HG03432 (cell line): ENCODE measurements at regions not wholly inside any gene's neighbourhood (a gene's known extent, or its start where the extent isn't known, plus 50 kb on each side); places are given as distances from the start of the nearest gene placed in this dataset.
"Not testable (repeated sequence)": the region's sequence is repeated elsewhere in the genome, so short reads cannot be mapped to it uniquely, and the experiment has no call there.

Experiments used
- ATAC-seq: cut with Tn5 transposase; IDR thresholded peaks from one replicate; pipeline ENCODE4 v1.9.1; 2021; ENCODE audit warnings: mild to moderate bottlenecking, moderate library complexity; ENCODE audit not compliant: unreplicated experiment

DNA sequence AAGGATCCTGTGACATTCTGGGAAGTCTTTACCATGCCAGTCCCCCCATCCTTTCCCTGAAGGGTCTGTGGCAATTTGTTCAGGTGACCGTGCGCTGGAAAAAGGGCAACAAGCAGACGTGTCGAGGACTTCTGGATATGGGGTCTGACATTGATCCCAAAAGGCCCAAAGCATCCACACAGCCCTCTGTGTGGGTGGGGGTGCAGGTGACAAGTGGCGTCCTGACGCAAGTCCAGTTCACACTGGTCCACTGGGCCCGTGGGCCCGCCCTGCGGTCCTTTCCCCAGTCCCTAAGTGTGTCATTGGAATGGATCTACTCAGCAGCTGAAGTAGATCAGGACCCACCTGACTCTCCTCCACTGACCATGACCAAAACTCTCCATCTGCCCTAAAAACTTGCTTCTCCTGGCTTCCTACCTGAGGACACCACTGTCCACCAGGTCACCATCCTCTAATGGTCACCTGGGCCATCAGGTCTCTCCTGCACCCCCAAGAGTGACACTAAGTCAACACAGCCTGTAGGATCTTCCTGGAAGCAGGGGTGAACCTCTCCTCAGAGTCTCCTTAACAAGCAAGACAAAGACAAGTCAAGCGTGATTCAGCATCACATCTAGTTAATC is 85.6 kb upstream of the SLC66A3 start:
- no peak for ATAC-seq

DNA sequence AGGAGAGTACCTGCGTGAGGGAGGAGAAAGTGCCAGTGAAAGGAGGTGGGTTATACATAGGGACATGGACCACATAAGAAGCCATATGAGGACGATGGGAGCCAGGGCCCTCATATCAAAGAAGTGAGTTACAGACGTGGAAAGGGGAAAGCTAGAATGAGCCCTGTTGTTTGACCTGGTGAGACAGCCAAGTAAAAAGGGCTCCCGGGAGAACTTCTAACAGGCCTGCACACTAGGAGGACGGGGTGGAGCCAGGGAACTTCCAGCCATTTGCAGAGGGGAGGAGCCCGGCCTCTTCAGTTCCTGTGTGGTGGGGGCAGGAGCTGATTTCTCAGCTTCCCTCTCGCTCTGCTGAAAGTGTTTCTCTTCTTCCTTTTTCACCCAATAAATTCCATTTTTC is 84.1 kb upstream of the SLC66A3 start:
- no peak for ATAC-seq

DNA sequence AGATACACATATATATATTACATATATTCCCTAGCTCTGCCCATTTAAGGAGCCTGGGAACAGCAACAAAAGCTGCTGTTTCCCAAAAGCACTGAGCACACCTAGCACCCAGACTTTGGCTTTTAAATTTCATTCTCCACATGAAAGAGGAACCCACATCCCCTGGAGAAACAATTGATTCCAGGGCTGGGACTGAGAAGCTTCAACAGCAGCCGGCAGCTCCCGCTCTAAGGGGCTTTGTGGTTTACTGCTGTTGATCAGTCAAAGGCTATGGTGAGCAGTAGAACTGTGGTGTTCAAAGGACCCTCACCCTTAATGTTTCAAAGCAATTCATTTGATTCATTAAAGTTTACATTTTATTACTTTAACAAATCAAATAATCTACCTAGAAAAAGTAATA is 83.3 kb upstream of the SLC66A3 start:
- no peak for ATAC-seq

DNA sequence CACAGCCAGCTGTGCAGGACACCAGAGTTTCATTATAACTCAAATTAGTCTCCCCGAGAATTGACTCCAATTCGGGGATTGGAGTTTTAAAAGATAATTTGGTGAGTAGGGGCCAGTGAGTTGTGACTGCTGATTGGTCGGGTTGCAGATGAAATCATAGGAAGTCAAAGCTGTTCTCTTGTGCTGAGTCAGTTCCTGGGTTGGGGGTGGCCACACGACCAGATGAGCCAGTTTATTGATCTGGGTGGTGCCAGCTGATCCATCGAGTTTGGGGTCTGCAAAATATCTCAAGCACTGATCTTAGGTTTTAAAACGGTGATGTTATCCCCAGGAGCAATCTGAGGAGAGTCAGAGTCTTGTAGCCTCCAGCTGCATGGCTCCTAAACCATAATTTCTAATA is 82.7 kb upstream of the SLC66A3 start:
- no peak for ATAC-seq

DNA sequence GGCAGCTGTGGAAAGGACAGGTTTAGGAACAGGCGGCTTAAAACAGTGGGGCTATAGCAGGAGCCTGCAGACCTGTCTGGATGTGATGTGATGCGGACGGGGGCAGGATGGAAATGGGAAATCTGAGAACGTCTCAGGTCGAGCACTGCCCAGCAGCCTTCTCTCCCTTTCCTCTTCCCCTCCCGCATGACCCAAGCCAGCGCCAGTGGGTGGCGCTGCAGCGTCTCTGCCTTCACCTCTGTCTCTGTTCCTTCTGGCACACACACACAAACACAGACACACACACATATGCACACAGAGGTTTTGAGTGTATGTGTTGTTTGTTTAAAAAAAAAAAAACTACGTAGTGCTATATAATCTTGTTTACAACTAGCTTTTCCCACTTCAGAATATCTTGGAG is 82.0 kb upstream of the SLC66A3 start:
- ATAC-seq: no peak

DNA sequence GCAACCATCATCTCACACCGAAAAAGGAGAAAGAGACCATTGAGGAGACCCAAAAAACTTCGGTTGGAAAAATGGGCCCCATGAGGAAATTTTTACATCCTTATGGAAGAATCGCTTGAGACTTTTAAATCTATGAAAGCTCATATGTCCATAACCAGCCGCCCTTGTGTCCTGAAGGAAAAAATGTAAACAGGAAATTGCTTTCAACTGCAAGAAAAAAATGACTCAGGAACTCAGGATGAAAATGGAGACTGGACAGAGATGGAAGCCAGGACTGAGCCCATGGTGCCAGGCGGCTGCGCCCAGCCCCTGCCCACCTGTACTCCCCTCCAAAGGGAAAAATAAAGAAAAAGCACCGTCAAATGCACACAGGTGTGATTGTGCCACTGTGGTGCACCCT is 81.5 kb upstream of the SLC66A3 start:
- no peak for ATAC-seq

DNA sequence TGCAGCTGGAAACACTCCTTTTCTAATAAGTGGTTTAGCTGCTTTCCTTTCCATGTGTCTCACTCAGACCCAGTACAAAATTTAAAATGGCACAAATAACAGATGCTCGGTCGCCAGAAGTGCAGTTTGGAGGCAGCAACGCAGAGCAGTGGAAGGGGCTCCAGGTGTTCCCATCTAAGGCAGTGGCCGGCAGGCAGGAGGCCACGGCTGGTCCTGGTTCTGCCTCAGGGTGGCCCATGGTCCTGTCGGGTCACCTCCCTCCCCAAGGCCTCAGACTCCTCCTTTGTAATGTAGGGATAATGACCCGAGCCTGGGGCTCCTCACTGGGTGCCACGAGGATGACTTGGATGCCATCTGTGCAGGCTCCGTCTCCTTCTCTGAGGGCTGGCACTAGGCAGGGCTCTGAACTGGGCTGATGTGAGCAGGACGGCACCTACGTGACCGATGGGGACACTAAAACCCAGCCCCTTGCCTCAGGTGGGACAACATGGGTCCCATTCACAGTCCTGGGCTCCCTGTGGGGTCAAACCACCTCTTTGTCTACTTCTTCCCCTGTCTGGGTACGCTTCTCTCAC is 80.9 kb upstream of the SLC66A3 start:
- no peak for ATAC-seq

DNA sequence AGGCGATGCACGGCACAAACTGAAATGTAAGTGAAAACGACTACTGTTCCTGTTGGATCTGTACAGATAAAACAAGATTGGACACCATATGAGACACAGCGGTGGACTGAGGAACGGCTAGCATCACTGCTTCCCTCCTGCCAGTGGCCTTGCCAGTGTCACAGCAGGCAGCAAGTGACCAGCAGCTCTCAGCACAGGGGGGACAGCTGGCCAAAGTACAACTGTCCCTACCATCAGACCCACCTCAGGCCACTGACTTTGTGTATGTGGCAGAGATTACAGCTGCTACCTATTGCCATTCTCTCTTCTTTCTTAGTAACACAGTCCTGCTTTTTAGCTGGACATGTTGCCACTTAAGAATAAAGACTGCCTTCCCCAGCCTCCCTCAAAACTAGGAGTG is 80.0 kb upstream of the SLC66A3 start:
- no peak for ATAC-seq

DNA sequence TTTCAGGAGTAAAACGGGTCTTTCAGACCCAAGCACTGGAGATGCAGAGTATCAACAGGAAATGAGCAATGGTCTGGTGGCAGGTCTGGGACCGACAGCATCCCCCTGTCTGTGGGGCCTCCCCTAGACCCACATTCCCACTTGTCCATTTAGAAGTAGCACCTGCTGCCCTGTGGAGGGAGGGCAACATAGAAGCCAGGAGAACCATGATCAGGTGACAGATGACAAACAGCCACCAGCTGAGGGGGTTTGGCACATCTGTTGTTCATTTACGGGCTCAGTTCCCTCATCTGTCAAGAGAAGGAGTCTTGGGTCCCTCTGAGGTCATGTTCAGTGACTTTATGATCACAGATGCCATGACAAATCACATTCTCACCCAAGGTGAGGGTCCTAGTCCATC is 77.9 kb upstream of the SLC66A3 start:
- ATAC-seq: no peak

DNA sequence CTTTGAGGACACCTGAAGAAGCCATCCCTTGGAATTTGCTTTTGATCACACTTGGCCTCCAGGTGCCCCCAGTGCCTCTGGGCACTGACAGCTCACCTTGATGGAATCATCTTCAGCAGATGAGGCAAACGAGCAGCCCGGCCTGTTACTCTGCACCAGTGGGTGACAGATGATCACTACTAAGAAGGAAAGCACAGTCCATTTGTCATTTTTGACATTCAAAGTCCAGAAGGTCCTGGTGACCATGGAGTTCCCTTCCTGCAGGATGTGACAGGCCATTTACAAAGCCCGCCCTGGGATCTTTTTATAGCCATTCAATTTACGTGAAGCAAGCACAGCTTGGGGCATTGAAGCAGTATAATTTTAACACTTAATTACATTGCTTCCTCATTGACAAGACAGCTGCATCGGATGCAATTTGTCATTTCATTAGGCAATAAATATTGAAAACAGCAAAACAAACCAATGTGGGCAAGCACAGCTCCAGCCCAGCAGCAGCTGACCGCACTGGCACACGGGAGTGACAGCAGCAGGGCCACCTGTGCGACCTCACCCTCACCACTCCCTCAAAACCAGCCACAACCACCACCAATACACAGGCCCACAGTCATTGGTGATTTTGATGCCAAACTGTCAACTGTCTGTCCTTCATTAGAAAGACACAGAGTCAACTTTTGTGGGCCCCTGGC is 76.0 kb upstream of the SLC66A3 start:
- ATAC-seq: no peak

DNA sequence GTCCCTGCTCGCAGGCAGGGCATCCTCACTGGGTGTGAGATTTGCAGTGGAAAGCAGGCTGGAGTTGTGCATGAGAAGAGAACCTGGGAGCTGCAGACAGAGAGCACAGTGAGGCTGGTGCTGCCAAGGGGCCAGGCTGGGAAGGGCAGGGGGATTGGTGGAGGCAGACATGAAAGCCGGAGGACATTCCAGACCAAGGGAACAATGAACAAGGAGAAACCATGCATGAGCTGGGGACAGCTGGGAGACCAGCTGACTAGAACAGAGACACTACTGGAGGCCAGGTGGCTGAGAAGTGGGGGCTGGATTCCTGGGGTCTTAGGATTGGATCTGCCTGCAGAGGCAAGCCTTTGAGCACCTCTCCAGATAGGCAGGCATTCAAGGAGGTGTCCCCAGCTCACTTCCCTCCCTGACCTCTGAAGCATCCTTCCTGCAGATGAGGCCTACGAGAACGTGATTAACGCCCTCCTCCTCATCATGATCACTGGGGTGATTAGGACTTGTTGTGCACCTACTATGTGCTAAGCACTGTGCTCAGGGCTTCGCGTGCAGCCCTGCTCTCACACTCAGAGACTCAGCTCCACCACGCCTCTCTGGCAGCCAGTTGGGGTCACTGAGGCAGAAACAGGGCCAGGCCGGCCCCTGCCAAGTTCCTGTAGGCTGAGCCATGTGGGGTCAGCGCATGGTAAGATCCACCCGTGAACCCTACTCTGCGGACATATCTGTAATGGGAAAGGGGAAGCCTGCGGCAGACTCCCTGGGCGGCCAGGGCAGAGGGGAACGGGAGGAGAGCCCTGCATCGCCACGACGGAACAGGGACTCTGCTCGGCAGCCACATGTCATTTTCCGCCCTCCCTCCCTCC is 74.8 kb upstream of the SLC66A3 start:
- ATAC-seq: no peak

DNA sequence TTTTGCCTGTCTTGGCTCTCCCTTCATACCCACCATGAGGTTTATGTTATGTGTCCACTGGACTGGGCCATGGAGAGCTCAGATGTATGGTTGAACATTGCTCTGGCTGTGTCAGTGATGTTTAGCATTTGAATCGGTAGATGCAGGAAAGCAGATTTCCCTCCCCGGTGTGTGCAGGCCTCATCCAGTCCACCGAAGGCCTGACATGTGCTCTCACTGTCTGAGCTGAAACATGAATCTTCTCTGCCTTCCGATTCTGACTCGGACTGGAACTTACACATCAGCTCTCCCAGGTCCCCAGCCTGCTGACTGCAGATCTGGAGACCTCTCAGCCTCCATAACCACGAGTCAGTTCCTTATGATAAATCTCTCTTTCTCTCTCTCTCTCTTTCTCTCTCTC is 72.4 kb upstream of the SLC66A3 start:
- ATAC-seq: no peak

DNA sequence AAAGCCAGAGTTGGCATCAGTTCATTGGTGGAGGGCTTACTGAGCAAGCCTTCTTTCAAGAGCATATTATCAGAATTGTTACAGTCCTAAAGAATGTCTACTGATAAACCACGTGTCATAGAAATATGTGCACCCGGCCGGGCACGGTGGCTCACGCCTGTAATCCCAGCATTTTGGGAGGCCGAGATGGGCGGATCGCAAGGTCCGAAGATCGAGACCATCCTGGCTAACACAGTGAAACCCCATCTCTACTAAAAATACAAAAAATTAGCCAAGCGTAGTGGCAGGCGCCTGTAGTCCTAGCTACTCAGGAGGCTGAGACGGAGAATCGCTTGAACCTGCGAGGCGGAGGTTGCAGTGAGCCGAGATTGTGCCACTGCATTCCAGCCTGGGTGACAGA is 66.4 kb upstream of the SLC66A3 start:
- ATAC-seq: not testable (repeated sequence)

DNA sequence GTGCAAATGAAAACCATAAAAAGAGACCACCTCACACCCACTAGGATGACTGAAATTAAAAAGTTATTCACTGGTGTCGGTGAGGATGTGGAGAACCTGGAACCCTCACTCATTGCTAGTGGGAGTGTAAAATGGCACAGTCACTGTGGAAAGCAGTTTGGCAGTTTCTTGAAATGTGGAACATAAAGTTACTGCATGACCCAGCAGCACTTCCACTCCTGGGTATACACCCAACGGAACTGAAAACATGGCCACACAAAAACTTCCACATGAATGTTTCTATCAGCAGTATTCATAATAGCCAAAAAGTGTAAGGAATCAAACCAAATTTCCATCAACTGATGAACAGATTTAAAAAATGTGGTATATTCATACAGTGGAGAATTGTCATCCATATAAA is 65.1 kb upstream of the SLC66A3 start:
- ATAC-seq: no peak

DNA sequence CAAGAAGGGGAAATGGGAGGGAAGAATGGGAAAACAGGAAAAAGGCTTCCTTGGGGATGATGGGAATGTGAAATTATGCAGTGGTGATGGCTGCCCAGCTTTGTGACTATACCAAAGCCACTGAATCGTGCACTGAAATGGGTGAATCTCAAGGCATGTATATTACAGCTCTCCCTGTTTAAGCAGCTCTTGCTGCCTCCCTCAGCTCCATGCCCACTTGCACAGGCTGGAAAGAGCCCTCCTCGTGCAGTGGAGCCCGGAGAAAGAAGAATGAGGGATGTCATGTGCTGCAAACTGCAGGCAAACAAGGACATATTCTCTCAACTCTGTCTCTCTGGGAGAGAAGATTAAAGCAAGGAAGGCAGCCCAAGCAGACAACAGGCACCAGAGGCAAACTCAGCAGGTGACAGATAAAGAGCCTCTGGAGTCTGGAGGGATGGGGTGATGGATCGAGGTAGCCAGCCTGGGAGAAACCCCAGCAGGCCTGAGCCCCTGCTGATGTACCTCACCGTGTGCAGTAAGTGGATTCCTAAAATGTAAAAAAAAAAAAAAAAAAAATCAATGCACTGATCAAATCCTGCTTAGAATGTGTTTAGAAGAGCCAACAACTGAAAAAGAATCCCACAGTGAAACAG is 62.4 kb upstream of the SLC66A3 start:
- no peak for ATAC-seq

DNA sequence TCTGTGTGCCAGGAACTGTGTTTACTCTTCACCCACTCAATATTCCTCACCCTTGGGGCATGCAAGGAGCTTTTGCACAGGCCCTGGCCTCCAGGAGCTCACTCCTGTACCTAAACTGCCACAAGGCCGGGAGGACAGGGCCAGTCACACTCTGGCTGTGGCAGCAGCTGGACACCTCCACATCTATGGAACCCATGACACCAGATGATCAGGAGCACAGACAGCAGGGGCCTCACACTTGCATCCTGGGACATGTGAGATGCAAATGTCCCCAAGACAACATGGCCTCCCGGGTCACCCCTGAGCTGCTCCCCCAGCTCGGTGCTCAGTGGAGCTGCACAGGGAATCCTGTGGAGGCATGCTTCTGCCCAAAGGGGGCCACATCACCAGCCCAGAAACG is 61.8 kb upstream of the SLC66A3 start:
- no peak for ATAC-seq

DNA sequence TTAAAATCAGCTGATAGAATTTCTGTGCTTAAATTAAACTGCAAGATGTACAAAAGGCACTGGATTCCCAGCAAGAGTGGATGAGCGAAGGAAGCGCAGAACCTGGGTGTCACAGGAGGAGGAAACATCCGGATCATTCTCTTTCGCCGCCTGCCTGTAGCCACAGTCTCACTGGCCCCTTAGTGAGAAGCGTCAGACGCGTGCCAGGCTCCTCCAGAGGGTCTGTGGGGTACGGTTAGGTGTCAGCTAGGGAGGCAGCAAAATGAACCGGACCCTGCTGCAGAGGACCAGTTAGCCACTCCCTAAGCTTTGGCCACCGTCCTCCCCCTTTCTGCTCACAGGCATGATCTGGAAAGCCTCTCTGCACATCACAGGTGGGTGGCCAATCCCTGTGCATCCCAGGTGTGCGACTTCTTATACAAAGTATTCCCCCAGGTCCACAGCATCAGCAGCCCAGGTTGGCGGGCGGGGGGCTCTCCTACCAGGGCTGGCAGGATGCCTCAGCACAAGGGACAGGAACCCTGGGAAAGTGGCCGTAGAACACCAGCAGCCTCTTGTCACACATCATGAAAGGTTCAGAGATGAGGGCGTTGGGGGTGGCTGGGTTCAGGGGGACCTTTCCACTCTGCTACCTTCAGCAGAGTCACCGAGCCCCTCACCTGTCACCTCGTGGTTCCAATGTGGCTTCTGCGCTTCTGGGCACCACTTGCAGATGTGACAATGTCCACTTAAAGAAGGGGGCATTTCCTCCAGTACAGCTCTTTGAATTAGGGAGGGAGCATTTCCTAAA is 61.1 kb upstream of the SLC66A3 start:
- no peak for ATAC-seq

DNA sequence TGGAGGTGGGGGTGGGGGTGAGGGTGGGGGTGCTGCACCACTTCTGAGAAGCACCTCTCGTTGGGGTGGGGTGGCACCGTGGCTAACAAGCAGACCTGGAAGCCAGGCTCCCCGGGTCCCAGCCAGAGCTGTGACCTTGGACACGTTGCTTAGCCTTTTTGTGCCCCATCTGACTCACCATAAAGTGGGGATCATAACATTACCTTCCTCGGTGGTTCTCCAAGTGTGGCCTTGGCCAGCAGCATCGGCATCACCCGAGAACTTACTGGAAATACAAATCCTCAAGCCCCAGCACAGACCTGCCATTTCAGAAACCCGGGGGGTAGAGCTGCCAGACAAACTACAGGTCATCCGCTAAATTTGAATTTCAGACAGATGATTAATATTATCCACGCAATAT is 58.7 kb upstream of the SLC66A3 start:
- no peak for ATAC-seq

DNA sequence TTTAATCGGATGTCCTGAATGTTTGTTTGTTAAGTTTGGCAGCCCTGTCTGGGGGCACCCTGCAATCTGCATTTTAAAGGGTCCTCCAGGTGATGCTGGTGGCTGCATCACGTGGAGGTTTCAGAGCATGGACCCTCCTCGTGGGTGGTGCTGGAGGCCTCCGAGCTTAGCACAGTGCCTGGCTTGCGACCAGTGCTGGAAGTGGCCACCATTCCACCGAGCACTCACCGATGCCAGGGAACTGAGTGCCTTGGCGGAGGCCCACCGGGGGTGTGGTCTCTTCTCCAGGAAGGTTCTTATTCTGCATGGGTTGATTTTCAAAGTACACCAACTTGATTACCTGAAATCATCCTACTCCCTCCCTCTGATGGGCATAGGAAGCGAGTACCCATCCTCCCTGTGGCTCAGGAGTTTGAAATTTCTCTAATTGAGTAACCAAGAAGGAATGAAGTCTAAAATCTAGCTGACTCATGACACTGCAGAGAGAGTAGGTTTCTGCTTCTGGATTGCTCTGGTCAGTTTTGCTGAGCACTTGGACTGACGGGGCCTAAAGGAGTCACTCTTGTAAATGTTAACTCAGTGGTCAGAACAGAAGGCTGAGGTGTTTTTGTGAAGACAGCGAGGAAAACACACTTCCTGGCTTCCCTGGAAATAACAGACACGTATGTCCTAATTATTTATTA is 58.1 kb upstream of the SLC66A3 start:
- ATAC-seq: no peak

DNA sequence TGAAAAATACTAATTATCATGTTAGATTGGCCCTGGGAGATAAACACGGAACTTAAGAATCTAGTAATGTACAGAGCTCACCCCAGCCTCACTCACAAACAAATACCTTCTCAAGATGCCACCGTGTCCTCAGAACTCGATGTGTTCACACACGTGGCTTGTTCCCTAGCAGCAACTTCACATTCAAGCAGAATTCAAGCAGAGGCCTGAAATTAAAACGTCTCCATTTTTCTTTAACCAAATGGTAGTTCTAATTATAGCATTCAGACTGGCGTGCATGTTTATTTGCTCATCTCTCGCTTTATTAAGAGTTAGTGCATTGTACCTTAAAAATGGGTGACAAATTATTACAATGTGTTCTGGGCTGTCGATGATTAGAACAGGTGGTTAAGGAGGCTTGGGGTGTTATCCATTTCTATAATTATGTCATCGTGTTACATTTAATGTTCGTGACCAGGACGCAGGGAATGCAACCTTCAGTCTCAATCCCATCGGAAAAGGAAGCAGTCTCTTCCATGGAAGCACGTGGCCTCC is 57.3 kb upstream of the SLC66A3 start:
- ATAC-seq: no peak
